HEK293 (cell line): ENCODE measurements at regions not wholly inside any gene's neighbourhood (a gene's known extent, or its start where the extent isn't known, plus 50 kb on each side); places are given as distances from the start of the nearest gene placed in this dataset.

Experiments used
- MYNN ChIP-seq: fragments of 450-650 bp; formaldehyde crosslinking; IDR thresholded peaks from 2 replicates; pipeline ENCODE4 v1.5.1; 2016; ENCODE audit warnings: missing biosample characterization, missing genetic modification characterization, borderline replicate concordance
- REPIN1 ChIP-seq: fragments of 450-650 bp; formaldehyde crosslinking; IDR thresholded peaks from 2 replicates; pipeline ENCODE4 v1.5.1; 2017; ENCODE audit warnings: missing biosample characterization, missing genetic modification characterization, low read depth
- YY1 ChIP-seq: fragments of 450-650 bp; formaldehyde crosslinking; IDR thresholded peaks from 2 replicates; pipeline ENCODE4 v1.5.1; 2018; ENCODE audit warnings: missing biosample characterization, missing genetic modification characterization
- ZBTB21 ChIP-seq: fragments of 450-650 bp; formaldehyde crosslinking; IDR thresholded peaks from 2 replicates; pipeline ENCODE4 v1.5.1; 2017; ENCODE audit warnings: missing biosample characterization, missing genetic modification characterization
- ZBTB8A ChIP-seq: fragments of 450-650 bp; formaldehyde crosslinking; IDR thresholded peaks from 2 replicates; pipeline ENCODE4 v1.5.1; 2016; ENCODE audit warnings: missing biosample characterization, missing genetic modification characterization
- TF ChIP-seq, protein P1 (sequence below): fragments of 450-650 bp; formaldehyde crosslinking; IDR thresholded peaks from 2 replicates; pipeline ENCODE4 v1.5.1; 2016; ENCODE audit warnings: missing biosample characterization, missing genetic modification characterization
- TF ChIP-seq, protein P2 (sequence below): fragments of 450-650 bp; formaldehyde crosslinking; IDR thresholded peaks from 2 replicates; pipeline ENCODE4 v1.5.1; 2017; ENCODE audit warnings: missing biosample characterization, missing genetic modification characterization

DNA sequence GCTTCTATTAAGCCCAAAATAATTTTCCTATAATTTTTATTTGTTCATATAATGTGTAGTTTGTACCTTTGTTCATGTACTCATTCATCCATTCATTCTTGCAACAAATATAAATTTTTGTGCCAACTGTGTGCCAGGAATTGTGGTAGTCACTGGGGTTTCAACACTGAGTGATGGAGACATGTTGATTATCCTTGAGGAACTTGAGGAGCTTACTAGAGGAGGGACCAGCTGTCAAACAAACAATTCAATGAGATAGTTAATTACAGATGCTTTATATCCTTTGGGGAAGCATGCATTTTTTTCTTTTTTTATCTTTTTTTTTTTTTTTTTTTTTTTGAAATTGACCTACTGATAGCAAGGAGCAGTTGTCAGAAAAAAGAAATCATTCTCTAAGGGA, 324.8 kb downstream of the GABRG2 start:
- TF ChIP-seq MYNN (tag by site-specific recombination) (no peak), REPIN1 (tag by site-specific recombination) (no peak), YY1 (no peak), ZBTB8A (no peak), ZBTB21 (tag by site-specific recombination) (no peak)
- TF ChIP-seq, protein P1, sequence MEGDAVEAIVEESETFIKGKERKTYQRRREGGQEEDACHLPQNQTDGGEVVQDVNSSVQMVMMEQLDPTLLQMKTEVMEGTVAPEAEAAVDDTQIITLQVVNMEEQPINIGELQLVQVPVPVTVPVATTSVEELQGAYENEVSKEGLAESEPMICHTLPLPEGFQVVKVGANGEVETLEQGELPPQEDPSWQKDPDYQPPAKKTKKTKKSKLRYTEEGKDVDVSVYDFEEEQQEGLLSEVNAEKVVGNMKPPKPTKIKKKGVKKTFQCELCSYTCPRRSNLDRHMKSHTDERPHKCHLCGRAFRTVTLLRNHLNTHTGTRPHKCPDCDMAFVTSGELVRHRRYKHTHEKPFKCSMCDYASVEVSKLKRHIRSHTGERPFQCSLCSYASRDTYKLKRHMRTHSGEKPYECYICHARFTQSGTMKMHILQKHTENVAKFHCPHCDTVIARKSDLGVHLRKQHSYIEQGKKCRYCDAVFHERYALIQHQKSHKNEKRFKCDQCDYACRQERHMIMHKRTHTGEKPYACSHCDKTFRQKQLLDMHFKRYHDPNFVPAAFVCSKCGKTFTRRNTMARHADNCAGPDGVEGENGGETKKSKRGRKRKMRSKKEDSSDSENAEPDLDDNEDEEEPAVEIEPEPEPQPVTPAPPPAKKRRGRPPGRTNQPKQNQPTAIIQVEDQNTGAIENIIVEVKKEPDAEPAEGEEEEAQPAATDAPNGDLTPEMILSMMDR (tag by site-specific recombination): no peak
- TF ChIP-seq, protein P2, sequence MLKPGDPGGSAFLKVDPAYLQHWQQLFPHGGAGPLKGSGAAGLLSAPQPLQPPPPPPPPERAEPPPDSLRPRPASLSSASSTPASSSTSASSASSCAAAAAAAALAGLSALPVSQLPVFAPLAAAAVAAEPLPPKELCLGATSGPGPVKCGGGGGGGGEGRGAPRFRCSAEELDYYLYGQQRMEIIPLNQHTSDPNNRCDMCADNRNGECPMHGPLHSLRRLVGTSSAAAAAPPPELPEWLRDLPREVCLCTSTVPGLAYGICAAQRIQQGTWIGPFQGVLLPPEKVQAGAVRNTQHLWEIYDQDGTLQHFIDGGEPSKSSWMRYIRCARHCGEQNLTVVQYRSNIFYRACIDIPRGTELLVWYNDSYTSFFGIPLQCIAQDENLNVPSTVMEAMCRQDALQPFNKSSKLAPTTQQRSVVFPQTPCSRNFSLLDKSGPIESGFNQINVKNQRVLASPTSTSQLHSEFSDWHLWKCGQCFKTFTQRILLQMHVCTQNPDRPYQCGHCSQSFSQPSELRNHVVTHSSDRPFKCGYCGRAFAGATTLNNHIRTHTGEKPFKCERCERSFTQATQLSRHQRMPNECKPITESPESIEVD (tag by site-specific recombination): no peak
